GM12891 (cell line): ENCODE measurements at regions not wholly inside any gene's neighbourhood (a gene's known extent, or its start where the extent isn't known, plus 50 kb on each side); places are given as distances from the start of the nearest gene placed in this dataset.

Experiments
- PAX5 ChIP-seq: IDR thresholded peaks from 2 replicates; pipeline ENCODE4 v1.6.1; 2011; ENCODE audit warnings: low read length, moderate library complexity, mild to moderate bottlenecking; ENCODE audit not compliant: insufficient read depth, severe bottlenecking
- POLR2A ChIP-seq: IDR thresholded peaks from 2 replicates; pipeline ENCODE4 v1.6.1; 2011; ENCODE audit warnings: low read depth, low read length, control low read depth
- POLR2AphosphoS5 ChIP-seq: IDR thresholded peaks from 2 replicates; pipeline ENCODE4 v1.6.1; 2011; ENCODE audit warnings: low read depth, low read length, control low read depth
- SPI1 ChIP-seq: IDR thresholded peaks from 2 replicates; pipeline ENCODE4 v1.6.1; 2011; ENCODE audit warnings: low read depth, low read length, control low read depth
- TAF1 ChIP-seq: IDR thresholded peaks from 2 replicates; pipeline ENCODE4 v1.6.1; 2011; ENCODE audit warnings: low read depth, low read length, control low read depth

DNA sequence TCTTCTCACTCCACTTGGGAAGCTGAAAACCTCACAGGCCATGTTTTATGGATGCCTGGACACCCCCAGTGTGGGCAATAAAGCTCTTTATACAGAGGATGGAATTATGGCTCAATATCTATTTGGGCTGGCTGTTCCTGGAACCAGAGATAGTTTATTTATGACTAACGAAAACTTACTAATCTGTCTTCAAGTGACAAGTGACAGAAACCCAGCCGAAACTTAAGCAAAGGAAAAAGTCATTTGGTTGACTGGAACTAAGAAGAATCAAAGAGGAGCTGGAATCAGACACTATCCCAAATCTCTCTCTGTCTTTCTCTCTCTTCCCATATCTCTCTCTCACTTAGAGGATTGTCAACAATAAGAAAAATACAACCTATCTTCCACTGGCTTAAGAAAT is 78.3 kb upstream of the CDK6 start:
- TF ChIP-seq POLR2A = no peak
- no peak for TF ChIP-seq SPI1
- TF ChIP-seq TAF1 = no peak
- no peak for TF ChIP-seq POLR2AphosphoS5
- TF ChIP-seq PAX5 = no peak
